Kidney glomerular epithelial cell (primary cell): ENCODE measurements at regions not wholly inside any gene's neighbourhood (a gene's known extent, or its start where the extent isn't known, plus 50 kb on each side); places are given as distances from the start of the nearest gene placed in this dataset.

Experiments used
- DNase-seq: peaks from one replicate; lab custom pipeline; 2025; lab: John Stamatoyannopoulos, UW

GRCh38 chr9:23926368-23926767, 100.3 kb upstream of the ELAVL2 start:
- DNase-seq = no peak

- DNase-seq = no peak
Measured at GRCh38 chr9:23914431-23915003, 88.5 kb upstream of the ELAVL2 start.

GRCh38 chr9:23907343-23907742, 81.3 kb upstream of the ELAVL2 start:
- no peak for DNase-seq

- no peak for DNase-seq
Measured at GRCh38 chr9:23887781-23888180, 61.7 kb upstream of the ELAVL2 start.
